ENCODE measurements at regions not wholly inside any gene's neighbourhood (a gene's known extent, or its start where the extent isn't known, plus 50 kb on each side); places are given as distances from the start of the nearest gene placed in this dataset.
"Not testable (repeated sequence)": the region's sequence is repeated elsewhere in the genome, so short reads cannot be mapped to it uniquely, and the experiment has no call there.

GRCh38 chr2:175829741-175830140, 172.3 kb downstream of the LNPK start:
- DNase-seq (ENCODE audit: low read depth in 2 of 2): no peak

GRCh38 chr2:175827856-175828255, 174.2 kb downstream of the LNPK start:
- DNase-seq (ENCODE audit: low read depth in 2 of 2): no peak

GRCh38 chr2:175824243-175824642, 177.8 kb downstream of the LNPK start:
- no peak for DNase-seq (ENCODE audit: low read depth in 2 of 2)

GRCh38 chr2:175823707-175824073, 178.4 kb downstream of the LNPK start:
- no peak for DNase-seq (ENCODE audit: low read depth in 2 of 2)

GRCh38 chr2:175823002-175823706, 178.9 kb downstream of the LNPK start:
- no peak for DNase-seq (ENCODE audit: low read depth in 2 of 2)

- DNase-seq (ENCODE audit: low read depth in 2 of 2): no peak
These were observed 184.8 kb downstream of the LNPK start for GRCh38 chr2:175817221-175817620.

- no peak for DNase-seq (ENCODE audit: low read depth in 2 of 2)
These were observed 186.5 kb downstream of the LNPK start for GRCh38 chr2:175815537-175815936.

- DNase-seq (ENCODE audit: low read depth in 2 of 2): no peak
These were observed 190.1 kb downstream of the LNPK start for GRCh38 chr2:175811971-175812370.

GRCh38 chr2:175808858-175809257, 193.2 kb downstream of the LNPK start:
- no peak for DNase-seq (ENCODE audit: low read depth in 2 of 2)

GRCh38 chr2:175808078-175808477, 194.0 kb downstream of the LNPK start:
- no peak for DNase-seq (ENCODE audit: low read depth in 2 of 2)

- peak in 1 of 2 experiments; percentile 11 for DNase-seq (ENCODE audit: low read depth in 2 of 2)
These were observed 194.8 kb downstream of the LNPK start for GRCh38 chr2:175807031-175807873.

GRCh38 chr2:175806570-175806969, 195.5 kb downstream of the LNPK start:
- no peak for DNase-seq (ENCODE audit: low read depth in 2 of 2)

GRCh38 chr2:175806125-175806490, 196.0 kb downstream of the LNPK start:
- no peak for DNase-seq (ENCODE audit: low read depth in 2 of 2)

GRCh38 chr2:175805442-175806124, 196.5 kb downstream of the LNPK start:
- DNase-seq (ENCODE audit: low read depth in 2 of 2): no peak

- DNase-seq (ENCODE audit: low read depth in 2 of 2): no peak
These were observed 197.9 kb downstream of the LNPK start for GRCh38 chr2:175804122-175804521.

GRCh38 chr2:175796422-175796821, 205.6 kb downstream of the LNPK start:
- not testable (repeated sequence) for DNase-seq (ENCODE audit: low read depth in 2 of 2)

GRCh38 chr2:175793648-175794047, 208.4 kb downstream of the LNPK start:
- DNase-seq (ENCODE audit: low read depth in 2 of 2): no peak

GRCh38 chr2:175792881-175793280, 209.2 kb downstream of the LNPK start:
- DNase-seq (ENCODE audit: low read depth in 2 of 2): no peak

- DNase-seq (ENCODE audit: low read depth in 2 of 2): no peak
These were observed 209.9 kb downstream of the LNPK start for GRCh38 chr2:175792199-175792598.

- no peak for DNase-seq (ENCODE audit: low read depth in 2 of 2)
These were observed 215.5 kb downstream of the LNPK start for GRCh38 chr2:175786471-175787124.

- DNase-seq (ENCODE audit: low read depth in 2 of 2): not testable (repeated sequence)
These were observed 224.7 kb downstream of the LNPK start for GRCh38 chr2:175777337-175777736.

- DNase-seq (ENCODE audit: low read depth in 2 of 2): peak; percentile 1 to 4
These were observed 232.9 kb downstream of the LNPK start for GRCh38 chr2:175769200-175769599.
